OCI-LY1 (cell line): ENCODE measurements at regions not wholly inside any gene's neighbourhood (a gene's known extent, or its start where the extent isn't known, plus 50 kb on each side); places are given as distances from the start of the nearest gene placed in this dataset.

ENCODE experiments used
- H2AFZ ChIP-seq: fragments of 200-600 bp; sonication (generic), shearing (Covaris generic); 2 replicates; pipeline ENCODE4 v1.6.0; 2014; ENCODE audit warnings: antibody characterized with exemption, mild to moderate bottlenecking, low read length
- H3F3A ChIP-seq: fragments of 200-600 bp; sonication (generic), shearing (Covaris generic); 2 replicates; pipeline ENCODE4 v1.6.0; 2014; ENCODE audit warnings: mild to moderate bottlenecking, antibody characterized with exemption, low read length, moderate library complexity; ENCODE audit not compliant: insufficient read depth
- H3K27ac ChIP-seq: fragments of 200-600 bp; sonication (generic); 2 replicates; pipeline ENCODE4 v1.5.1; 2014; ENCODE audit warnings: low read length, mixed run types, mild to moderate bottlenecking, low read depth; ENCODE audit not compliant: poor library complexity, severe bottlenecking
- H3K27me3 ChIP-seq: fragments of 200-600 bp; sonication (generic); 2 replicates; pipeline ENCODE4 v1.6.0; 2014; ENCODE audit warnings: antibody characterized with exemption, mild to moderate bottlenecking, low read length, moderate library complexity; ENCODE audit not compliant: insufficient read depth
- H3K36me3 ChIP-seq: fragments of 200-600 bp; sonication (generic); 2 replicates; pipeline ENCODE4 v1.6.1; 2014; ENCODE audit warnings: mild to moderate bottlenecking, antibody characterized with exemption, low read length, moderate library complexity, mixed read lengths; ENCODE audit not compliant: insufficient read depth
- H3K4me1 ChIP-seq: fragments of 200-600 bp; sonication (generic); 2 replicates; pipeline ENCODE4 v1.5.1; 2014; ENCODE audit warnings: mild to moderate bottlenecking, low read length, moderate library complexity; ENCODE audit not compliant: insufficient read depth, severe bottlenecking
- H3K4me2 ChIP-seq: fragments of 200-600 bp; sonication (generic), shearing (Covaris generic); 2 replicates; pipeline ENCODE4 v1.6.1; 2014; ENCODE audit warnings: low read length
- H3K4me3 ChIP-seq: fragments of 200-600 bp; sonication (generic); 2 replicates; pipeline ENCODE4 v1.5.1; 2014; ENCODE audit warnings: low read length, low read depth, mild to moderate bottlenecking, mixed read lengths; ENCODE audit not compliant: poor library complexity, severe bottlenecking
- H3K79me2 ChIP-seq: fragments of 200-600 bp; shearing (Covaris generic); 2 replicates; pipeline ENCODE4 v1.6.1; 2016; ENCODE audit warnings: mixed run types, low read length, mixed read lengths; ENCODE audit not compliant: insufficient read depth
- H3K9ac ChIP-seq: fragments of 200-600 bp; sonication (generic), shearing (Covaris generic); 2 replicates; pipeline ENCODE4 v1.6.1; 2014; ENCODE audit warnings: mild to moderate bottlenecking, low read length, mixed read lengths
- H3K9me2 ChIP-seq: fragments of 200-600 bp; sonication (generic), shearing (Covaris generic); 2 replicates; pipeline ENCODE4 v1.6.1; 2014; ENCODE audit warnings: low read depth, mild to moderate bottlenecking, low read length, mixed read lengths
- H3K9me3 ChIP-seq: fragments of 200-600 bp; shearing (Covaris generic); 2 replicates; pipeline ENCODE4 v1.6.1; 2014; ENCODE audit warnings: low read length, mixed read lengths
- H4K20me1 ChIP-seq: fragments of 200-600 bp; sonication (generic), shearing (Covaris generic); 2 replicates; pipeline ENCODE4 v1.6.0; 2016; ENCODE audit warnings: mild to moderate bottlenecking, low read length; ENCODE audit not compliant: insufficient read depth
- CTCF ChIP-seq: fragments of 200-600 bp; sonication (generic), shearing (Covaris generic); IDR thresholded peaks from 2 replicates; pipeline ENCODE4 v1.5.1; 2017; ENCODE audit warnings: mild to moderate bottlenecking, antibody characterized with exemption, low read length, moderate library complexity, mixed read lengths
- EZH2 ChIP-seq: fragments of 200-600 bp; sonication (generic), shearing (Covaris generic); IDR thresholded peaks from 2 replicates; pipeline ENCODE4 v1.8.0; 2017; ENCODE audit warnings: borderline replicate concordance, mixed run types, mild to moderate bottlenecking, antibody characterized with exemption, low read length, moderate library complexity, mixed read lengths

DNA sequence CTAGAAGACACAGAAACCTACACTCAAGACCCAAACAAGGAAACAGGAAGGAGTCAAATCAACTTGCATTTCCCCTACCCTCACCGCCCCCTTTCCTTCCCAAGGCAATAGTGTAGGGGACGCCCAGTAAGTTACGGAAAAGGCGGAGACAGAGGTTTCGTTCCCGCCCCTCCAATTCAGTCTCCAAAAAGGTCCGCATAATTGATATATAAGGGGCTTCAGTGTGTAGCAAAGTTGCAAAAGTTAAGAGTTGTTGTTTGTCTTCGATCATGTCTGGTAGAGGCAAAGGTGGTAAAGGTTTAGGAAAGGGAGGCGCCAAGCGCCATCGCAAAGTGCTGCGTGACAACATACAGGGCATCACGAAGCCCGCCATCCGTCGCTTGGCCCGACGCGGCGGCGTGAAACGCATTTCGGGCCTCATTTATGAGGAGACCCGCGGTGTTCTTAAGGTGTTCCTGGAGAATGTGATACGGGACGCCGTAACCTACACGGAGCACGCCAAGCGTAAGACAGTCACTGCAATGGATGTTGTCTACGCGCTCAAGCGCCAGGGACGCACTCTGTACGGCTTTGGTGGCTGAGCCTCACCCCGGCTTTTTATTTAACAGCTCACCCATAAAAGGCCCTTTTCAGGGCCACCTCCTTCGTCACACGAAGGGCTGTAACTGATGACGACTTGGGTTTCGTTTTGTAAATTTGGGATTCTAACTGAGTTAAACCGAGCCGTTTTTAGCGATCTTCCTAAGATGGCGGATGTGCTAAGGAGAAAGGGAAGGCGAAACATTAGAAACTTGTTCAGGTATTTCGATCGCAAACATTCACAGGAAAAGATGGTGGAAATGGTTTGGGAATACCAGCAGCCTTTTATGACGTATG is 124.6 kb upstream of the BTN3A2 start:
- Histone ChIP-seq H3K9me3 (no peaks in the 10 kb centered on the region), H3K4me2 (peak overlapping the region; percentile 89), H3K4me1 (peaks cover 63% of the 10 kb centered on the region), H3K9ac (peak overlapping the region; percentile 84), H3K27ac (peak overlapping the region; percentile 97), H4K20me1 (no peaks in the 10 kb centered on the region), H3K27me3 (no peaks in the 10 kb centered on the region), H3K79me2 (no peaks in the 10 kb centered on the region), H3K9me2 (no peaks in the 10 kb centered on the region), H3K36me3 (no peaks in the 10 kb centered on the region), H3K4me3 (peak overlapping the region; percentile 67), H2AFZ (no peak overlapping the region), H3F3A (peaks cover 7% of the 10 kb centered on the region; the same call in 1 of the 2 replicates)
- no peak for TF ChIP-seq EZH2
- TF ChIP-seq CTCF = no peak

DNA sequence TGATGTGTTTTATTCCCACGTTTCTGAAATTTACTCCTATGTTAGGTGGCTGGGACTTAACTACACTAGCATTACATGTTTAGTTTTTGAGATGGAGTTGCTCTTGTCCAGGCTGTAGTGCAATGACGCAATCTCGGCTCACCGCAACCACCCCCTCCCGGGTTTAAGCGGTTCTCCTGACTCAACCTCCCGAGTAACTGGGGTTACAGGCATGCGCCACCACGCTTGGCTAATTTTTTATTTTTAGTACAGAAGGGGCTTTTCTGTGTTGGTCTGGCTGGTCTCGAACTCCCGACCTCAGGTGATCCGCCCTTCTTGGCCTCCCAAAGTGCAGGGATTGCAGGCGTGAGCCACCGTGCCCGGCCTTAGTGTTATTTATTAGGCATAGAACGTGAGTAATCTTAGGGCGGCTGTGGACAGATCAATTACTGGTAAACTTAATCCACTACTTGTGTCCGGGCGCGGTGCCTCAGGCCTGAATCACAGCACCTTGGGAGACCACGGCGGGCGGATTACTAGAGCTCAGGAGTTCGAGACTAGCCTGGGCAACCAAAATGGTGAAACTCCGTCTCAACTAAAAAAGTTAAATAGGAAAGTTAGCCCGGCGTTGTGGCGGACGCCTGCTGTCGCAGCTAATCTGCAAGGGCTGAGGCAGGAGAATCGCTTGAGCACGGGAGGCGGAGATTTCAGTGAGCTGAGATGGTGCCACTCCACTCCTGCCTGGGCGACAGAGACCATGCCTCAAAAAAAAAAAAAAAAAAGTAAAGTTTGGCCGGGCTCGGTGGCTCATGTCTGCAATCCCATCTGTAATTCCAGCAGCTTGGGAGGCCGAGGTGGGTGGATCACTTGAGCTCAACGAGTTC is 123.7 kb upstream of the BTN3A2 start:
- H3K4me1 ChIP-seq = peaks cover 54% of the 10 kb centered on the region
- peak overlapping the region; percentile 97 for H3K27ac ChIP-seq
- peak overlapping the region; percentile 67 for H3K4me3 ChIP-seq
- no peak for TF ChIP-seq CTCF
- no peak overlapping the region for H2AFZ ChIP-seq
- H3K9ac ChIP-seq = peak overlapping the region; percentile 84
- H3K4me2 ChIP-seq = peak overlapping the region; percentile 89
- no peaks in the 10 kb centered on the region for H3K9me2 ChIP-seq
- peaks cover 7% of the 10 kb centered on the region; the same call in 1 of the 2 replicates for H3F3A ChIP-seq
- H3K79me2 ChIP-seq = no peaks in the 10 kb centered on the region
- H4K20me1 ChIP-seq = no peaks in the 10 kb centered on the region
- no peaks in the 10 kb centered on the region for H3K27me3 ChIP-seq
- H3K36me3 ChIP-seq = no peaks in the 10 kb centered on the region
- no peaks in the 10 kb centered on the region for H3K9me3 ChIP-seq

DNA sequence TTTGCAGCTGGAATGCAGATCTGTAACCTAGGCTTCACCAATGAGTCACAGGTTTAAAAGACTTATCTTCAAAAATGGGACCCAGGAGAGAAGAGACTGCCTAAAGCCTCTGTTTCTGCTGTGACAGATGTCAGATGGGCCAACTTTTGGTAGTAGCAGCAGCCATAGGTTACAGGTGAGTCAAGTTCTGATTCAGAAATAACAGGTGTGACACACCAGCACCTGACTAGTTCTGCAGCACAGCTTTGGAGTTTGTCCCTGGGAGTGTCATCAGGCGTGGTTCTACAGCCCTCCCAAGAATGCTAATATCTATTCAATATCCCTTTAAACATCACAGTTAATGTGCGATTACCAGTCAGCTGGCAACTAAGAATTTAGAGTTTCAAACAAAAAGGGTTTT is 121.9 kb upstream of the BTN3A2 start:
- Histone ChIP-seq H3K4me3 (no peak overlapping the region), H3K4me1 (peaks cover 54% of the 10 kb centered on the region), H3K27me3 (no peaks in the 10 kb centered on the region), H3K36me3 (no peaks in the 10 kb centered on the region), H3K9me3 (no peaks in the 10 kb centered on the region), H3F3A (peaks cover 7% of the 10 kb centered on the region; the same call in 1 of the 2 replicates), H3K79me2 (no peaks in the 10 kb centered on the region), H4K20me1 (no peaks in the 10 kb centered on the region), H2AFZ (no peak overlapping the region), H3K9ac (no peak overlapping the region), H3K4me2 (no peak overlapping the region), H3K9me2 (no peaks in the 10 kb centered on the region), H3K27ac (peak overlapping the region; percentile 97)
- TF ChIP-seq EZH2 = no peak
- TF ChIP-seq CTCF = no peak
